ENCODE measurements at regions not wholly inside any gene's neighbourhood (a gene's known extent, or its start where the extent isn't known, plus 50 kb on each side); places are given as distances from the start of the nearest gene placed in this dataset.

DNA sequence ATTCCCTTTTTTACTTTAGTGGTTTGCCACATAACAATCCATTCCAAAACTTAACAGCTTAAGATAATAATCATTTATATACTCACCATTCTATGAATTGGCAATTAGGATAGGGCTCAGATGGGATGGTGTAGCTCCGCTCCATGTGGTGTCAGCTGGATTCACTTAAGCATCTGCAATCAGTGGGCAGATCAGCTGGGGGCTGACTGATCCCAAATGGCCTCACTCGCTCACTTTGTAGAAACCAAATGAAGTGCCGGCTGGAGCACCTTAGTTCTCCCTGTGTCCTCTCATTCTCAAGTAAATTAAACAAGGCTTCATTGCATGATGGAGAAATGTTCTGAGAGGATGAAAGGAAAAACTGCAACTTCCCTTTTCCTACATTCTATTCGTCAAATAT is 161.4 kb downstream of the WT1 start:
- no peak for DNase-seq

- DNase-seq: no peak
Measured at GRCh38 chr11:32279672-32280071, 155.7 kb downstream of the WT1 start.

- no peak for DNase-seq
Measured at GRCh38 chr11:32280339-32280738, 155.0 kb downstream of the WT1 start.

DNA sequence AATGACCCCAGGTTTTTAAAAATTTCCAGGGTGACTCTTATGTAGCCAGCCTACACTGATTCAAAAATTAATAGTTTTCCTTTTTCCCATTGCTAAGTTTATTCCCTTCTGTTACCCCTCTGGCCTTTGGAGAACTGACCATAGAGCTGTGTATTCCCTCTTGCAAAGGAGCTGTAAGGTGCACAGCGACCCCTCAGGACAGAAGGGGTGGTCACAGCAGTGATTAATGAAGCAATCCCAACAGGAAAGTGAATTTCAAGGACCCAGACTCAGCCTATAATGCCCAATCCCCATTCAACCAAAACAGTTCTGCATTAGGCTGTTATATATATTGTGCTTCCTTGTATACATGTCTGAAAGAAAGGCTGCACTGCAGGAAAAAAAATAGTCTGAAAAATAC is 147.1 kb downstream of the WT1 start:
- no peak for DNase-seq

- DNase-seq: no peak
Measured at GRCh38 chr11:32289701-32290100, 145.6 kb downstream of the WT1 start.

- DNase-seq: no peak
Measured at GRCh38 chr11:32290783-32291182, 144.6 kb downstream of the WT1 start.

GRCh38 chr11:32297611-32298011 is 137.7 kb downstream of the WT1 start:
- peak in 1 of 2 experiments; percentile 6 for DNase-seq

DNA sequence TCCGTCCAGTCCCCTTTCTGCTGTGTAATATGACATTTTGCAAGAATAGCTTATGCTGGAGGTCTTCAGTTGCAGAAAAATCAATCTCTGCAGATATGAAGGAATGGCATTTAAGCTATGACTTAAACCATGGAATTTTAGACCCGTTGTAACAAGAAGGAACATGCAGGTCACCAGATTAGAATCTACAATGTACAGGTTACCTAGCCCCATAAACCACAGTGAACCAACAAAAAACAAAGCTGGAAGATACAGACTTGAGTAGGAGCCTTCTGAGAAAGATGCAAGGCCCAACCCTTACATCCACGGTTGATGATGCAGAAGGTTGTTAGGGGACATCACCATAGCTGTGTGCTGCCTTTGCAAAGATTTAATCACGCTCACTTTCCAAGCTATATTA is 132.5 kb downstream of the WT1 start:
- DNase-seq: no peak

DNA sequence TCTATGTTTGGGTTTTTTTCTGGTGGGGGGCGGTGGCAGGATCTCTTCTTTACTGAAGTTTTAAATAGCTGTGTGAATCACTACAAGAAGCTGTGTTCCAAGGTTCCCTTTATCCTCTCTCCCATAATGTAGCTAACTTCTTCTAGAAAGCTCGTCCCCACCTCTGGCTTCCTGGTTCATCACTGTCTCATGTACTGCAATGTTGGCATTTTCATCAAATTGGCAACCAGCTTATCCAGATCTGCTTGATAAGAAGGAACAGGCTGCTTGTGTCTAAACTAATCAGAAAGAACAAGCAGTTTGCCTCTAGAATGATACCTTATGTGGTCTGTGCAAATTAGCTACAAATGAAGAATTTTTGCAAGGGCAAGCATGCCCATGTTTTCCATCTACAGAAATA is 130.8 kb downstream of the WT1 start:
- no peak for DNase-seq

DNA sequence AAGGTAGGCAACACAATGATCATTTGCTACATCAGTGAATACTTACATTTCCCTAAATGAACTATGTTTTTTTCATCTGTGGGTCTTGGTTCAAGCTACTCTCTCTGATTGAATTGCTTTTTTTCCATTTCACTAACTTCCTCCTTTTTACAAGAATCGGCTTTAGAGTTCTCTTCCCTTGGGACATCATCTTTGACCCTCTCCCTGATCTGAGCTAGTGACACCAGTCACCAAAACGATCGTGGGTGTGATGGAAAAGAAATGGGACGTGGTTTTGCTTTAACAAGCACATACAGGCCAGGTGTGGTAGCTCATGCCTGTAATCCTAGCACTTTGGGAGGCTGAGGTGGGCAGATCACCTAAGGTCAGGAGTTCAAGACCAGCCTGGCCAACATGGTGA is 129.9 kb downstream of the WT1 start:
- DNase-seq: no peak

GRCh38 chr11:32307471-32307870 is 127.9 kb downstream of the WT1 start:
- no peak for DNase-seq

- DNase-seq: no peak
Measured at GRCh38 chr11:32307913-32308312, 127.4 kb downstream of the WT1 start.

GRCh38 chr11:32309530-32310213 is 125.7 kb downstream of the WT1 start:
- DNase-seq: no peak

- no peak for DNase-seq
Measured at GRCh38 chr11:32310214-32310601, 125.1 kb downstream of the WT1 start.

DNA sequence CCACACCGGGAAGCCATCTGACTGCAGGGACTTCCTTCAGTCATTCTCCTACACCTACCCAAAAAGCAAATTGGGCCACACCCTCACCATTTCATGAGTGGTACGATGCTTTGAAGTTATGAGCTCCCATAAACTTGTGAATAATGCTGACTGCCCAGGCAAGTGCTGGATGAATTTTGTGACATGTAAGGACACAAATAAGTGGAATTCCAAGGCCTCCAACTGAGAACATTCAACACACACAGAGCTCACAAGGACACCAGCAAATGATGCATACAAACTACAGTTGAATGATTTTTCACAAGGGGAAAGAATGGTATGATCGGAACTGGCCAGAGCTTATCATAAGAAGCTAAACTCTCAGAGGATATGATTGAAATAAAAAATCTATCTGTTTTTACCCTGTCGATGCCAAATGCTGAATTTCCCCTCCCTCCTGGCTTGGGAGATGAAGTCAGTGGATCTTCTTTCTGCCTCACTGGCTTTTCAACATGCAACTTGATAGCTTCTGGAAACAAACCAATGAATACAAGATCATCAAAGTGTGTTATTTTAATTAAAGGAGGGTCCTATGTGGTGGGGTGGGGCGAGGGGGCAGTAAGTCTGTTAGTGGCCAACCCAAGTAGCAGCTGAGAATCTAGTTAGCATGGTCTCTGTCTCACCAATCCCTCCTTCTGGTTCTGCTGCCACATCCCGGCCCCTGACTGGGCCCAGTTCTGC is 123.8 kb downstream of the WT1 start:
- DNase-seq: no peak

GRCh38 chr11:32312206-32312817 is 123.0 kb downstream of the WT1 start:
- DNase-seq: no peak

DNA sequence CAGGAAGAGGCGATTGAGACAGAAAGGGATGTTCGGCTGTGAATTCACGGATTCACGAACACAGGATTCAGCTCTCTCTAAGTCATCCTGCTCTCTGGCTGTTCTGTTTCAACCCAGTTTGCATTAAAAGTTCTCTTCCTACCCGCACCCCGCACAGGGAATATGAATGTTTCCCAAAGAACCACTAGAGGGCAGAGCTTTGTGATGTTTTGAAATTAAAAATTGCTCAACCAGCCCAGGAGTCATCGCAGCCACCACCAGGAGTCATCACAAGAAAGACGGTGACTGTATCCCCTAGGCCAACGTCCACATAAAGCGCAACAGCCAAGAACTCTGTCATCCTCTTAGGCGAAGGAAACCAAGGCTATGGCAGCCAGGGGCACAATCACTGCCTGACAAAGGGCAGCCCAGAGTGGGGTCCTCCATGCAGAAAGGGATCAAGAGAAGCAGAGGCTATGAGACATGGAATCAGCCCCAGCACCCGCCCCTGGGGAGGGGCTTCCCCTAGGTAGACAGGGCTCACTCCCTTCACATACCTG is 122.4 kb downstream of the WT1 start:
- no peak for DNase-seq

- DNase-seq: no peak
Measured at GRCh38 chr11:32313477-32313876, 121.9 kb downstream of the WT1 start.

DNA sequence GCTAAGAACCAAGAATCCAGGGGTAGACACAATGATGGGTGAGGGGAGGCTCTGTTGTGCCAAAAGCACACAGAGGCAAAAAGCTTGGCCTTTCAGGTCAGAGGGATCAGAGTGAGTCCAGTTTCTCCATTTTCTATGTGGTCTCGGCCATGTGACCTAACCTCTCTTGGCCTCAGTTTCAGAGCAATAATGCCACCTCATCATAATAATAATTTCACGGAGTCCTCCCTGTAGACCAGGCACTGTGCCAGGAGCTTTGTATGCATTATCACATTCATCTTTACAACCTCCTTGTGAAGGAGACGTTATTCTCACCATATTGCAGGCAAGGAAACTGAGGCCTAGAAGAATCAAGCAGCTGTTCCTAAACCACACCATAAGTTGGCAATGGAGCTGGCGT is 120.2 kb downstream of the WT1 start:
- no peak for DNase-seq

GRCh38 chr11:32316232-32316631 is 119.1 kb downstream of the WT1 start:
- DNase-seq: no peak

DNA sequence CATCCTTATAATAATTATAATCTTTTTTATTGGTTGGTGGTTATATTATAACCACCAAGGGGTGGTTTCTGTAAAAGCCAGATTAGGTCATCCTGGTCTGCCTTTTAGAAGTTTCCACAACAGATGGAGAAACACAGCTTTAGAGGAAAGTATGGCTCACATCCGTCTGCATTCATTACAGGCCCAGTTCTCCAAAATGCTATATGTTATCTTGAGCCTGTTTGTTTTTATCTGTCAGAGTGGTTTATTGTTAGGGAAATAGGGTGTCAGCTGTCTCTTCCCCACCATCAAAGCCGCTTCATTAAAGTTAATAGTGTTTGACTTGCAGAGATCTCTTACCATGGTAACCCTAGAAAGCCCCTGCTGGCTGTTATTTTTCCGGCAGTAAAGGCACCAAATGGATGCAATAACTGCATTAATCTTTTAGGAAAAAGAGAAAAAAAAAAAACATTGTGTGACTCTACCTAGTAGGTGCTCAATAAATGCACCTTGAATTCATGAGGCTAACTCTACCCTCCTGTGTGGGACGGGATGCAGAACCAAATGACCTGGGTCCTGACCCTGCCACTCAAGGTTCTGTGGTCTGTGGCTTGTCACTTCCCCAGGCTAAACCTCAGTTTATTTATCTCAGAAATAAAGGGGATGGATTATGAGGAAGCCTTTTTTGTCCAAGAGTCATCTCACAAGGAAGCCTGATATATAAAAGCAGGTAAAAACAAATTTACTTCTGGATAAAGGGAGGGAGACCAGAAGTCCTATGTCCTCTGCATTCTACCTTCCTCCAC is 118.3 kb downstream of the WT1 start:
- no peak for DNase-seq

DNA sequence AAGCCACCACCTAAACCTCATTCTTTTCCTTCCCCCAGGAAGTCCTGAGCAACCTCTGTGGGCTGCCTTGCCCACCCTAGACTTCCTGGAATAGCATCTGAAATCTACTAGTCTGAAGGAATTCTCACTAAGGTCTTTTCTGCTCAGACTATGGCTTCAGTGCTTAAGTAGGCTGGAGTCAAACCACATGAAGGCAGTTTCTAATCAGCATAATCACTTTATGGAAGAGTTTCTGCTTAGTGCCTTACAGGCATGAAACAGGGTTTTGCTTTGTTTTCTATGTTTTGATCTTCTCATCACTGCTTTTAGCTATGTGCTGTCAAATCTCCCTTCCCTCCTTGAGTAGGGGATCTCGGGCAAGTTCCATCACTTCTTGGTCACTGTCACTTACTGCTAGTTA is 117.7 kb downstream of the WT1 start:
- DNase-seq: no peak

All from cerebellar nuclear complex (tissue), 1 donor.